ENCODE measurements at regions not wholly inside any gene's neighbourhood (a gene's known extent, or its start where the extent isn't known, plus 50 kb on each side); places are given as distances from the start of the nearest gene placed in this dataset.

GRCh38 chr14:44352201-44352600 is 154.9 kb downstream of the FSCB start:
- POLR2A ChIA-PET: no interaction called here
- H3K27me3 ChIP-seq (ENCODE audit: insufficient read depth): no peaks in the 10 kb centered on the region
- CTCF ChIA-PET: no interaction called here
- no peak overlapping the region for H3K4me3 ChIP-seq (ENCODE audit: low read depth in 2 of 2, low read length in 1 of 2)
- no peak overlapping the region for H2AFZ ChIP-seq (ENCODE audit: low read depth)
- DNase-seq: no peak
- H3K9ac ChIP-seq: no peak overlapping the region
- no peaks in the 10 kb centered on the region for H3K9me3 ChIP-seq
- no peaks in the 10 kb centered on the region for H4K20me1 ChIP-seq (ENCODE audit: insufficient read depth)
- H3K4me2 ChIP-seq: no peak overlapping the region
- H3K36me3 ChIP-seq (replicated peaks in 1 of 2; ENCODE audit: control insufficient read depth in 1 of 2, insufficient read depth in 2 of 2, low read length in 1 of 2): no peaks in the 10 kb centered on the region
- H3F3A ChIP-seq (replicated peaks; ENCODE audit: insufficient read depth): no peaks in the 10 kb centered on the region
- H3K27ac ChIP-seq (ENCODE audit: low read depth in 2 of 2, low read length in 1 of 2): no peak overlapping the region
- H3K4me1 ChIP-seq (ENCODE audit: control insufficient read depth in 1 of 2, insufficient read depth in 2 of 2, low read depth in 1 of 2, low read length in 1 of 2): no peaks in the 10 kb centered on the region
- 29% methylated on average over 1 of the region's 1 CpG for WGBS (ENCODE audit: low lambda C conversion rate)
- TF ChIP-seq NRF1 (IDR thresholded peaks at IDR 0.05; ENCODE audit: low read depth, low read length): no peak
- TF ChIP-seq CTCF (IDR thresholded peaks at IDR 0.05): no peak
- TF ChIP-seq REST (IDR thresholded peaks at IDR 0.05; ENCODE audit: low read depth, low read length): no peak
- TF ChIP-seq FOXJ3 (CRISPR knock-in tag; IDR thresholded peaks at IDR 0.05): no peak
- no peak for TF ChIP-seq USF2 (IDR thresholded peaks at IDR 0.05; ENCODE audit: borderline replicate concordance, low read depth, low read length)
- no peak for TF ChIP-seq RXRA (IDR thresholded peaks at IDR 0.05; ENCODE audit: borderline replicate concordance, low read depth)
- no peak for TF ChIP-seq GABPA (IDR thresholded peaks at IDR 0.05; ENCODE audit: low read depth)
- no peak for TF ChIP-seq FOXM1 (IDR thresholded peaks at IDR 0.05; ENCODE audit: low read depth)
- no peak for TF ChIP-seq ZBTB33 (IDR thresholded peaks at IDR 0.05; ENCODE audit: borderline replicate concordance, low read depth)
- TF ChIP-seq POLR2AphosphoS5 (IDR thresholded peaks at IDR 0.05; ENCODE audit: low read depth, low read length): no peak
- TF ChIP-seq PBX3 (IDR thresholded peaks at IDR 0.05): no peak
- TF ChIP-seq MAX (IDR thresholded peaks at IDR 0.05; ENCODE audit: low read depth): no peak
- TF ChIP-seq RFX5 (IDR thresholded peaks at IDR 0.05; ENCODE audit: low read length): no peak
- TF ChIP-seq USF1 (IDR thresholded peaks at IDR 0.05; ENCODE audit: borderline replicate concordance, low read depth): no peak
- no peak for TF ChIP-seq FOSL2 (IDR thresholded peaks at IDR 0.05; ENCODE audit: borderline replicate concordance, low read depth)
- no peak for TF ChIP-seq SMC3 (IDR thresholded peaks at IDR 0.05; ENCODE audit: low read depth, low read length)
- no peak for TF ChIP-seq EZH2phosphoT487 (IDR thresholded peaks at IDR 0.05; ENCODE audit: borderline replicate concordance, low read depth)
- no peak for TF ChIP-seq TCF12 (IDR thresholded peaks at IDR 0.05)
- H3K79me2 ChIP-seq (ENCODE audit: insufficient read depth): no peaks in the 10 kb centered on the region
- H3K9me2 ChIP-seq: no peaks in the 10 kb centered on the region

All from SK-N-SH (cell line).